GM21737 (cell line): ENCODE measurements at regions not wholly inside any gene's neighbourhood (a gene's known extent, or its start where the extent isn't known, plus 50 kb on each side); places are given as distances from the start of the nearest gene placed in this dataset.

Experiments used
- ATAC-seq: cut with Tn5 transposase; IDR thresholded peaks from one replicate; pipeline ENCODE4 v1.9.1; 2021; ENCODE audit warnings: mild to moderate bottlenecking, moderate library complexity; ENCODE audit not compliant: unreplicated experiment

GRCh38 chr3:34361921-34362320 is 563.5 kb downstream of the PDCD6IP start:
- peak; percentile 95 for ATAC-seq

GRCh38 chr3:34362910-34363309 is 564.5 kb downstream of the PDCD6IP start:
- no peak for ATAC-seq

GRCh38 chr3:34363881-34364280 is 565.5 kb downstream of the PDCD6IP start:
- no peak for ATAC-seq

DNA sequence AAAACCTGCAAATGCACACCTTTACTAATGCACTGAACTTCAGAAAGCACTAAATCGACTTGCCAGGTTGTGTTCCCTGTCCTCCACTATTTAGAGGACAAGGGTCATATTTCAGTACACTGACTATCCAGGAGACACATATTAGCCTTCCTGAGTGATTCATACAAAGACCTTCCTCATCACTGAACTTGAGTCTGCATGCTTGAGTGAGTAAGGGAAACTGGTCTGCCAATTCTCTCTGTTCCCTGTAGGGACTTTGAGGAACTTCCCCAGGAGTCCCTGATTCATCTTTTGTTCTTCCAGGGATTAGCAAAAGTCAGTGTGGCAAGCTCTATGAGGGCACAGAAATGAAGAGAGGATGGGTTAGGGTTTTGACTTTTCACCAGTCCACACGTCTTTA is 565.9 kb downstream of the PDCD6IP start:
- ATAC-seq, result no peak

DNA sequence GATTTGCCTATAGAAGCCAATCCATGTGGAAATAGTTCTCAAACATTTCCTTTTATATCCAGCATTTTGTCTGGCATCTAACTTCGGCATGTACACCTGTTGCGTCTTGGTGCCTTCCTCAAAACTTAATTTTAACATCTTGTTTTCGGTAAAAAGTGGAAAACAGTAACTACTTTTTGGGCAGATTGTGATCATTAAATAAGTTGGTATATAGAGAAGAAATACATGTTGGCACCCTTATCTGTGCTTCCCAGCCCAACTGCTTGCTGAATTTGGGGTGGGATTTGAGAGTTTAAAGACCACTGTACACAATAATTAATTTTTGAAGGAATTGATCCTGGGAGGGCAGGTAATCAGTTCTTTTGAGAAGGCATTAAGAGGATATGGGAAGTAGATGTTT is 566.8 kb downstream of the PDCD6IP start:
- ATAC-seq, result no peak

DNA sequence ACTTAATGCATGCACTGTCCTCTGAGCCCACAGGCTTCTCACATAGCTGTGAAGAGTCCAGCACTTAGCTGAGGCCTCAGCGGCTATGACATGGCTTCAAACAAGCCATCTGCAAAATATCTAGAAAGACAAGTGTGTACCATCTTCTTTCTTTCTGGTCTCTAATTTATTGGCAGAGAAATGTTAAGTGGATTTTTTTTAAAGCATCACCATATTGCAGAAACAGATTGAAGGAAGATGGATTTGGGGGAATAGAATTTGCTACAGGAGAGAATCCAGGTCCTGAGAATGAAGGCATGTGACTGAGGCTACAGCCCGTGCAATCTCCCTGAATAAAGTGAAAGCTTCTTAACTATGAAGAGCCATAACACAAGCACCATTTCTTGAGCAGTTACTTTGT is 567.3 kb downstream of the PDCD6IP start:
- ATAC-seq, result no peak

DNA sequence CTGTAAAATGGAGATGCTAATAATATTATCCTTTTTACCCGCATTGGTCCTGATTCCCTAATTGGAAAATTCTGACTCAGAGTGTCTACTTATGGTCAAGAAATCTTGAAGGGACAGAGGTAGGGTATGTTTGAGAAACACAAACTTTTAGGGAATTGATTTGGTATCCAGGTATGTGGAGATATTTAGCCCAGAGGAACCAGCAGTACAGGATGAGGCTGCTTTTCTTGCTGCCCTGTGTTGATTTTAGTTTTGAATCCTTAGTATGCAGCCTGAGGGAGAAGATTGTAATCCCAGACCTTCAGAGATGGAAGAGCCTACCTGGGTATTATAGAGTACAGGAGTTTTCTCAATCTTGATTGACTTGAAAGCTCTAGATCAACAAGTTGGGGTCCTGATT is 569.1 kb downstream of the PDCD6IP start:
- ATAC-seq, result no peak

- ATAC-seq, result no peak
Observed at GRCh38 chr3:34374521-34374920, 576.1 kb downstream of the PDCD6IP start.

GRCh38 chr3:34376691-34377090 is 578.3 kb downstream of the PDCD6IP start:
- ATAC-seq, result no peak

DNA sequence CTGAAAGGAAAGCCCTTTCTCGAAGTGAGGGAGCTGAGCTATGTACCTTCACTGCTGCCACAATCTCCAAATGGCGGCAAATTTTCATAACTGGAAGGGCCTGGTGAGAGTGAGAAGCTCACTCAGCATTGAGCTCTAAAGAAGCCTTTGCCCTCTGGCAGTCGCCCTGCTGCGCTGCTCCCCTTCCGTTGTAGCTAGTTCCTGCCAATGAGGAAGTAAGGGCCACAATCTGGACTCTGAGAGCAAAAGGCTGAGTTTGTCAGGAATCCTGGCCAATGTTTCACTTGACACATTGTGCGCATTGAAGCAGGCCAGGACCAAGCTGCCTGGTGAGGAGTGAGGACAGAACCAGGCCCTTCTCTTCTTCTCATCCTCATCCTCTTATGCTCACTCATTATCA is 579.5 kb downstream of the PDCD6IP start:
- ATAC-seq, result no peak

DNA sequence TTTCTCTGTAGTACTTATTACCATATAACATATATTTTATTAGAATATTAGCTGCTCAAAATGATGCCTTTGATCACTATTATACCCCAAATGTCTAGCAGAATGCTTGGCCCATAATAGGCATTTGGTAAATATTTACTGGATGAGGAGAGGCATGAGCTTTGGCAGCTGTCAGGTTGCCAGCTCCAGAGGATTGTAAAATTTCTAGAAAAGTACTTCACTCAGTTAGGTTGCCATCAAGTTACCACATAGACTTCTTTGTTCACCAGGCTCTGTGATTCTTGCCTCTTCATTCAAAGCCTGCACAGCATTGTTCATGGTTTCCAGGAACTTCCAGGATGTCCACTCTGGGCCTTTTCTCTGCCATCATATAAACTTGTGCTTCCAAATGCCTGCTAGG is 582.8 kb downstream of the PDCD6IP start:
- no peak for ATAC-seq

- ATAC-seq, result no peak
Observed at GRCh38 chr3:34382859-34383258, 584.4 kb downstream of the PDCD6IP start.

GRCh38 chr3:34386309-34386708 is 587.9 kb downstream of the PDCD6IP start:
- no peak for ATAC-seq

GRCh38 chr3:34387826-34388564 is 589.6 kb downstream of the PDCD6IP start:
- ATAC-seq, result no peak

- no peak for ATAC-seq
Observed at GRCh38 chr3:34388830-34389229, 590.4 kb downstream of the PDCD6IP start.

- ATAC-seq, result no peak
Observed at GRCh38 chr3:34394978-34395748, 596.7 kb downstream of the PDCD6IP start.

DNA sequence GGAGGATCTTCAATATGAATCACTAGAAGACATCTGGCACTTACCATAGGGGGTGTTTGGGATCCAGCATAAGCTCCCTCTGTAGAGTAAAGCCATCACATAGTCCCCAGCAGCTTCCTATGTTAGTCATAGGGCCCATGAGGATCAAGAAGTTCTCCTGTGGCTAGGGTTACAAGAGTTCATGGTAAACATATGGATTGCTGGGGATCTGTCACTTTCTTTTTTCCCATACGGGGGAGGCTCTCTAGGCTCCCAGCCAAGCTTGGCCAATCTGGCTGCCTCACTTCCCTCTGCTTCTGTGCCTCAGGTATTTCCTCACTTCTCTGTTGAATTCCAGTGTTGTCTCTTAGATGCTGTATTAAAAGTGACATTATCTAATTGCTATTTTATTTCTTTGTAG is 597.9 kb downstream of the PDCD6IP start:
- ATAC-seq, result no peak

GRCh38 chr3:34396956-34397355 is 598.5 kb downstream of the PDCD6IP start:
- ATAC-seq, result no peak

- ATAC-seq, result no peak
Observed at GRCh38 chr3:34399401-34399800, 601.0 kb downstream of the PDCD6IP start.

DNA sequence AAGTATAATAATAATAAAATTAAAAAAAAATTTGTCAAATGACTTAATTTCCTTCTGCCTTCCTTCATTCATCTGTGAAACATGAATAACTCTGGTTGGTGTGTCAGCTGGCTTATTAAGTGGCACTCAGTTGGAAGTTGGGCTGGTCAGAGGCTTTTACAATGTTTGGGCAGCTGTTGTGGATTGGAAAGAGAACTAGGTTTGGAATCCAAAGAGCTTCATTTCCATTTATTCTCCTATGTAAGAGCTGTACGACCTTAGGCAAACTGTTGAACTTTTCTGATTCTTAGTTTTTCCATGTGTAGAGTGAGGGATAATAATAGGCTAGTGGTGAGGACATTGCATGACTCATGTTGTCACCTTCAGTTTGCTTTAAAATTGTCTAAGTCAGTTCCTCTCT is 606.7 kb downstream of the PDCD6IP start:
- ATAC-seq, result no peak

GRCh38 chr3:34407281-34407680 is 608.9 kb downstream of the PDCD6IP start:
- no peak for ATAC-seq

- no peak for ATAC-seq
Observed at GRCh38 chr3:34408088-34408487, 609.7 kb downstream of the PDCD6IP start.
